ENCODE measurements at regions not wholly inside any gene's neighbourhood (a gene's known extent, or its start where the extent isn't known, plus 50 kb on each side); places are given as distances from the start of the nearest gene placed in this dataset.
"Not testable (repeated sequence)": the region's sequence is repeated elsewhere in the genome, so short reads cannot be mapped to it uniquely, and the experiment has no call there.

DNA sequence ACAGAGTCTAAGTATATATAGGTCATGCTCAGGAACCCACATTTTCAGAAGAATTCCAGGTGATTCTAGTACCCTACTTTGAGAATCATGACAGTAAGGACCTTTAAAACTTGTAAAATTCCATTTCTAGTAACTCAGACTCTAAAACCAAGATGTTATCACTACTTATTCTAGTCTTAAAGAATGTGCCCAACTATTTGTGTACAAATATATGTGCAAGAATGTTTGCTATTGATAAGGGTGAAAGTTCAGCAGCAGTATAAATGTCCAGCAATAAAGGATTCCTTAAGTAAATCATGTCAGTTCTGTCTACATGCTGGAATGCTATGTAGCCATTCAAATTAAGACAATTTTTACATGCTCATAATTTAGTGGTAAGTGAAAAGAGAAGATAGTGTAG, 71.1 kb upstream of the MAGEB2 start:
- no peak overlapping the region for H2BK5ac ChIP-seq (ENCODE audit: low read length)
- no peak overlapping the region for H2BK15ac ChIP-seq (ENCODE audit: low read length)
- H3K27ac ChIP-seq (replicated peaks; ENCODE audit: low read length), result no peak overlapping the region
- no peak overlapping the region for H3K18ac ChIP-seq (ENCODE audit: low read length)
- H2AK5ac ChIP-seq (ENCODE audit: low read depth, low read length), result no peak overlapping the region
- no peak overlapping the region for H3K9ac ChIP-seq (ENCODE audit: low read depth, low read length, poor library complexity)
- no peaks in the 10 kb centered on the region for H3K4me1 ChIP-seq (ENCODE audit: control insufficient read depth in 2 of 2, insufficient read depth in 1 of 2, low read depth in 1 of 2, low read length in 2 of 2)
- H4K91ac ChIP-seq (ENCODE audit: low read depth, low read length, poor library complexity), result no peak overlapping the region
- H3K36me3 ChIP-seq (replicated peaks in 1 of 2; ENCODE audit: control insufficient read depth in 2 of 2, insufficient read depth in 2 of 2, low read length in 2 of 2), result no peaks in the 10 kb centered on the region
- H3K23ac ChIP-seq (ENCODE audit: low read depth, low read length, poor library complexity), result no peak overlapping the region
- no peak overlapping the region for H3K14ac ChIP-seq (ENCODE audit: low read length)
- H2BK120ac ChIP-seq (ENCODE audit: low read depth, low read length), result no peak overlapping the region
- no peaks in the 10 kb centered on the region for H3K9me3 ChIP-seq (replicated peaks in 1 of 2; ENCODE audit: control insufficient read depth in 2 of 2, insufficient read depth in 1 of 2, low read depth in 1 of 2, low read length in 2 of 2)
- no peak overlapping the region for H2BK12ac ChIP-seq (ENCODE audit: low read length)
- H3K79me1 ChIP-seq (ENCODE audit: low read depth, low read length), result no peaks in the 10 kb centered on the region
- no peak overlapping the region for H3K4me2 ChIP-seq (ENCODE audit: insufficient read depth, low read length, poor library complexity, severe bottlenecking)
- H2AFZ ChIP-seq (ENCODE audit: low read length), result no peak overlapping the region
- H3K27me3 ChIP-seq (ENCODE audit: control insufficient read depth in 3 of 3, insufficient read depth in 3 of 3, low read depth in 1 of 3, low read length in 3 of 3), result no peaks in the 10 kb centered on the region
- no peak overlapping the region for H3K4me3 ChIP-seq (ENCODE audit: low read length in 2 of 2)
- no peak overlapping the region for H3K4ac ChIP-seq (ENCODE audit: low read length)
- no peak for DNase-seq (ENCODE audit: low spot score)
- H4K8ac ChIP-seq (ENCODE audit: low read depth, low read length), result no peak overlapping the region

DNA sequence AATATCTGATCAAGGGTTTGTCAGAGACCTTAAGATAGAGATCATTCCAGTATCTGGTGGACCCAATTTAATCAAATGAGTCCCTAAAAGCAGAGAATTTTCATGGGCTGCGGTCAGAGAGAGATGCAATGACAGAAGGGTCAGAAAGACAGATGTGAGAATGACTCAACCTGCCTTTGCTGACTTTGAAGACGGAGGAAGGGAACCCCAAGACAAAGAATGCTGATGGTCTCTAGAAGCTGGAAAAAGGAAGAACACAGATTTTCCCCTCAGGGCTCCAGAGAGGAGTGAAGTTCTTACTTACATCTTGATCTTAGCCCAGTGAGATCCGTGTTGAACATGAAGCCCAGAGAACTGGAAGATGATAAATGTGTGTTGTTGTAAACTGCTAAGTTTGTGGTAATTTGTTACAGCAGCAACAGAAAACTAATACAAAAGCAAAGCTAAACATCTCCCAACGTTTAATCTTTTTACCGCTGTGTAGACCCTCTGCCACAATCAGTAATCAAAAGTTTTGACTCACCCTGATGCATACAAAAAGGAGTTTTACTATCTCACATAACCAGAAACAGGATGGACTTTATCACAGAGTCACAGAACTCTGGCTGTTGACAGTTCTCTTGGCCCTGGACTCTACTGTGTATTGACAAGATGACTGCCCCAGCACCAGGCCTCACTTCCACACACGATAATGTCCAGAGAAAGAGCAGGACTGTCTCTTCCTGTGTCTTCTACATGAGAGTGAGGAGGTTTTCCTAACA, 70.2 kb upstream of the MAGEB2 start:
- Histone ChIP-seq H3K4ac (ENCODE audit: low read length) (no peak overlapping the region), H2BK15ac (ENCODE audit: low read length) (no peak overlapping the region), H2AFZ (ENCODE audit: low read length) (no peak overlapping the region), H3K9ac (ENCODE audit: low read depth, low read length, poor library complexity) (no peak overlapping the region), H3K18ac (ENCODE audit: low read length) (no peak overlapping the region), H3K4me2 (ENCODE audit: insufficient read depth, low read length, poor library complexity, severe bottlenecking) (no peak overlapping the region), H3K23ac (ENCODE audit: low read depth, low read length, poor library complexity) (no peak overlapping the region), H2BK5ac (ENCODE audit: low read length) (no peak overlapping the region), H2AK5ac (ENCODE audit: low read depth, low read length) (no peak overlapping the region), H3K4me3 (ENCODE audit: low read length in 2 of 2) (no peak overlapping the region), H3K27ac (replicated peaks; ENCODE audit: low read length) (no peak overlapping the region), H2BK120ac (ENCODE audit: low read depth, low read length) (no peak overlapping the region), H3K79me1 (ENCODE audit: low read depth, low read length) (no peaks in the 10 kb centered on the region), H4K8ac (ENCODE audit: low read depth, low read length) (no peak overlapping the region), H4K91ac (ENCODE audit: low read depth, low read length, poor library complexity) (no peak overlapping the region), H3K4me1 (ENCODE audit: control insufficient read depth in 2 of 2, insufficient read depth in 1 of 2, low read depth in 1 of 2, low read length in 2 of 2) (no peaks in the 10 kb centered on the region), H3K36me3 (replicated peaks in 1 of 2; ENCODE audit: control insufficient read depth in 2 of 2, insufficient read depth in 2 of 2, low read length in 2 of 2) (no peaks in the 10 kb centered on the region), H3K27me3 (ENCODE audit: control insufficient read depth in 3 of 3, insufficient read depth in 3 of 3, low read depth in 1 of 3, low read length in 3 of 3) (no peaks in the 10 kb centered on the region), H3K14ac (ENCODE audit: low read length) (no peak overlapping the region), H3K9me3 (replicated peaks in 1 of 2; ENCODE audit: control insufficient read depth in 2 of 2, insufficient read depth in 1 of 2, low read depth in 1 of 2, low read length in 2 of 2) (no peaks in the 10 kb centered on the region), H2BK12ac (ENCODE audit: low read length) (no peak overlapping the region)
- WGBS, 2 donors (ENCODE audit: extremely low coverage in 2 of 2, insufficient read length in 2 of 2, insufficient replicate concordance in 1 of 2), result no CpG with 5 or more reads among the region's 6 CpGs
- no peak for DNase-seq (ENCODE audit: low spot score)

DNA sequence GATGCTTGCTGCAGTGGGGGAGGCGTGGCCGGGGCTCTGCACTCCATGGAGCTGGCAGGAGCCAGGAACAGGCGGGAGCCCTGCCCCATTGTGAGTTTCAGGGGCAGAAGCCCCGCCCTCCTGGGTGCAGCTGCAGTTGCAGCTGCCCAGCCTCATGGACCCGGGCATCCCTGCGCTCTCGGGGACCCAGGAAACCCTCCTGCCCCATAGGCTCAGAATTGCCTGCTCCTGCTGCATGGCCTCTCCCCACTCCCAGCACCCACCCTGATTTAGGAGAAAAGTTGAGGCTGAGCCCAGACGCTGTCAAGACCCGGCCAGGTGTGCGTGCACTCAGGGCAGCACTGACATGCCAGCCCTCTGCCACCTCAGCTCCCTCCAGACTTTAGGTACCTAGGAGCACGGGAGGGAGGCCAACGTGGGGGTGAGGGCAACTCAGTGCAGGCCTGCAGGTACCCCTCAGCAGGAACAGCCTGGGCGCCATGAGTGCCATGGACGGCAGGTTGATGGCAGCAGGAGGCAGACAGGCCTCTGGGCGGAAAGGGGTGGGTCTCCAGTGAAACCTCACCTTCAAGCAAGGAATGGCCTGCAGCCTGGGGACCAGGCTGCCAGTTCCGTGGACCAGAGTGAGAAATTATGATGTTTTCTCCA, 67.2 kb upstream of the MAGEB2 start:
- Histone ChIP-seq H3K79me1 (ENCODE audit: low read depth, low read length) (no peaks in the 10 kb centered on the region), H3K4me1 (ENCODE audit: control insufficient read depth in 2 of 2, insufficient read depth in 1 of 2, low read depth in 1 of 2, low read length in 2 of 2) (no peaks in the 10 kb centered on the region), H2BK120ac (ENCODE audit: low read depth, low read length) (no peak overlapping the region), H3K27ac (replicated peaks; ENCODE audit: low read length) (no peak overlapping the region), H2BK12ac (ENCODE audit: low read length) (no peak overlapping the region), H3K4me2 (ENCODE audit: insufficient read depth, low read length, poor library complexity, severe bottlenecking) (no peak overlapping the region), H3K23ac (ENCODE audit: low read depth, low read length, poor library complexity) (no peak overlapping the region), H2BK15ac (ENCODE audit: low read length) (no peak overlapping the region), H2AFZ (ENCODE audit: low read length) (no peak overlapping the region), H4K8ac (ENCODE audit: low read depth, low read length) (no peak overlapping the region), H3K14ac (ENCODE audit: low read length) (no peak overlapping the region), H3K4me3 (ENCODE audit: low read length in 2 of 2) (no peak overlapping the region), H4K91ac (ENCODE audit: low read depth, low read length, poor library complexity) (no peak overlapping the region), H2AK5ac (ENCODE audit: low read depth, low read length) (no peak overlapping the region), H3K18ac (ENCODE audit: low read length) (no peak overlapping the region), H3K9ac (ENCODE audit: low read depth, low read length, poor library complexity) (no peak overlapping the region), H3K9me3 (replicated peaks in 1 of 2; ENCODE audit: control insufficient read depth in 2 of 2, insufficient read depth in 1 of 2, low read depth in 1 of 2, low read length in 2 of 2) (no peaks in the 10 kb centered on the region), H2BK5ac (ENCODE audit: low read length) (no peak overlapping the region), H3K27me3 (ENCODE audit: control insufficient read depth in 3 of 3, insufficient read depth in 3 of 3, low read depth in 1 of 3, low read length in 3 of 3) (no peaks in the 10 kb centered on the region), H3K36me3 (replicated peaks in 1 of 2; ENCODE audit: control insufficient read depth in 2 of 2, insufficient read depth in 2 of 2, low read length in 2 of 2) (no peaks in the 10 kb centered on the region), H3K4ac (ENCODE audit: low read length) (no peak overlapping the region)
- DNase-seq (ENCODE audit: low spot score), result no peak
- WGBS, 2 donors (ENCODE audit: extremely low coverage in 2 of 2, insufficient read length in 2 of 2, insufficient replicate concordance in 1 of 2), result no CpG with 5 or more reads among the region's 16 CpGs

- DNase-seq (ENCODE audit: low spot score); H2AFZ ChIP-seq (ENCODE audit: low read length); H3K27me3 ChIP-seq (ENCODE audit: control insufficient read depth in 3 of 3, insufficient read depth in 3 of 3, low read depth in 1 of 3, low read length in 3 of 3); H2BK12ac ChIP-seq (ENCODE audit: low read length); H3K18ac ChIP-seq (ENCODE audit: low read length); H3K4me1 ChIP-seq (ENCODE audit: control insufficient read depth in 2 of 2, insufficient read depth in 1 of 2, low read depth in 1 of 2, low read length in 2 of 2); H3K23ac ChIP-seq (ENCODE audit: low read depth, low read length, poor library complexity); H3K4me3 ChIP-seq (ENCODE audit: low read length in 2 of 2); H3K79me1 ChIP-seq (ENCODE audit: low read depth, low read length); H3K4me2 ChIP-seq (ENCODE audit: insufficient read depth, low read length, poor library complexity, severe bottlenecking); H3K9ac ChIP-seq (ENCODE audit: low read depth, low read length, poor library complexity); H3K9me3 ChIP-seq (replicated peaks in 1 of 2; ENCODE audit: control insufficient read depth in 2 of 2, insufficient read depth in 1 of 2, low read depth in 1 of 2, low read length in 2 of 2); H2BK5ac ChIP-seq (ENCODE audit: low read length); H3K14ac ChIP-seq (ENCODE audit: low read length); H3K27ac ChIP-seq (replicated peaks; ENCODE audit: low read length); H3K36me3 ChIP-seq (replicated peaks in 1 of 2; ENCODE audit: control insufficient read depth in 2 of 2, insufficient read depth in 2 of 2, low read length in 2 of 2); H2BK15ac ChIP-seq (ENCODE audit: low read length); H4K8ac ChIP-seq (ENCODE audit: low read depth, low read length); H4K91ac ChIP-seq (ENCODE audit: low read depth, low read length, poor library complexity); H2BK120ac ChIP-seq (ENCODE audit: low read depth, low read length); H2AK5ac ChIP-seq (ENCODE audit: low read depth, low read length); H3K4ac ChIP-seq (ENCODE audit: low read length): not testable (repeated sequence)
- WGBS, 2 donors (ENCODE audit: extremely low coverage in 2 of 2, insufficient read length in 2 of 2, insufficient replicate concordance in 1 of 2), result no CpG with 5 or more reads among the region's 6 CpGs
Measured at GRCh38 chrX:30149206-30149605, 66.2 kb upstream of the MAGEB2 start.
